H1 (cell line): ENCODE measurements at regions not wholly inside any gene's neighbourhood (a gene's known extent, or its start where the extent isn't known, plus 50 kb on each side); places are given as distances from the start of the nearest gene placed in this dataset.

Experiments used
- CTCF ChIA-PET: fragments of 300-600 bp; sonication (Branson Sonifier 250); formaldehyde crosslinking; loops from one replicate; lab custom pipeline; 2021; ENCODE audit not compliant: partially characterized antibody; lab: Charles Lee
- POLR2A ChIA-PET: fragments of 300-600 bp; sonication (Branson Sonifier 250); formaldehyde crosslinking; loops from one replicate; lab custom pipeline; 2021; ENCODE audit warnings: inconsistent platforms; ENCODE audit not compliant: partially characterized antibody; lab: Charles Lee
- DNase-seq, 2 experiments: peaks; one replicate each; pipeline versions ENCODE4 v3.0.0 to v3.0.0-alpha.2; 2010 to 2022; ENCODE audit warnings: low spot score in 2 of 2, low read depth in 1 of 2, mixed read lengths in 1 of 2
- FAIRE-seq: peaks from 2 replicates; lab custom pipeline; 2011; peaks lifted over from hg19 to GRCh38; lab: Jason Lieb, UNC
- H2AFZ ChIP-seq: 2 replicates; pipeline ENCODE4 v1.8.1; 2012; ENCODE audit warnings: low read length, inconsistent platforms
- H2AK5ac ChIP-seq: 2 replicates; pipeline ENCODE4 v1.6.1; 2013; ENCODE audit warnings: low read depth, low read length
- H2BK120ac ChIP-seq: replicated peaks from 2 replicates; pipeline ENCODE3; 2013; ENCODE audit warnings: low read depth, low read length, inconsistent platforms
- H2BK12ac ChIP-seq: 2 replicates; pipeline ENCODE4 v1.6.1; 2013; ENCODE audit warnings: low read depth, low read length
- H2BK15ac ChIP-seq: 2 replicates; pipeline ENCODE4 v1.6.1; 2013; ENCODE audit warnings: low read length
- H2BK20ac ChIP-seq: 2 replicates; pipeline ENCODE4 v1.6.1; 2013; ENCODE audit warnings: low read length
- H2BK5ac ChIP-seq: 2 replicates; pipeline ENCODE4 v1.6.1; 2013; ENCODE audit warnings: low read depth, low read length
- H3K14ac ChIP-seq: 2 replicates; pipeline ENCODE4 v1.6.1; 2013; ENCODE audit warnings: inconsistent platforms; ENCODE audit not compliant: insufficient read length
- H3K18ac ChIP-seq: 2 replicates; pipeline ENCODE4 v1.6.1; 2013; ENCODE audit warnings: low read length; ENCODE audit errors: extremely low read depth
- H3K23ac ChIP-seq: 2 replicates; pipeline ENCODE4 v1.6.1; 2013; ENCODE audit warnings: inconsistent platforms; ENCODE audit not compliant: insufficient read length
- H3K23me2 ChIP-seq: 2 replicates; pipeline ENCODE4 v1.6.1; 2013; ENCODE audit warnings: low read depth, low read length
- H3K27ac ChIP-seq: 2 replicates; pipeline ENCODE4 v1.6.1; 2011; ENCODE audit warnings: low read depth, low read length, inconsistent platforms
- H3K27me3 ChIP-seq, 4 experiments: replicated peaks in 1 of 4; 1 replicate in 1 of 4; 2 replicates in 3 of 4; pipeline versions ENCODE4 v1.6.1 to v1.8.1; 2011 to 2013; ENCODE audit warnings: low read length in 3 of 4, mild to moderate bottlenecking in 3 of 4, inconsistent platforms in 2 of 4, mixed read lengths in 2 of 4, moderate library complexity in 1 of 4; ENCODE audit not compliant: control insufficient read depth in 3 of 4, insufficient read depth in 3 of 4; ENCODE audit errors: extremely low read depth in 1 of 4
- H3K36me3 ChIP-seq, 4 experiments: 2 replicates each; pipeline versions ENCODE4 v1.6.1 to v1.8.1; 2011 to 2013; ENCODE audit warnings: mild to moderate bottlenecking in 4 of 4, low read length in 3 of 4, moderate library complexity in 2 of 4, control low read depth in 1 of 4, inconsistent platforms in 1 of 4; ENCODE audit not compliant: insufficient read depth in 4 of 4, control insufficient read depth in 2 of 4
- H3K4ac ChIP-seq: replicated peaks from 2 replicates; pipeline ENCODE3; 2013; ENCODE audit warnings: low read length, low read depth, mixed read lengths, inconsistent platforms; ENCODE audit not compliant: insufficient read length
- H3K4me1 ChIP-seq, 4 experiments: replicated peaks in 1 of 4; 1 replicate in 1 of 4; 2 replicates in 3 of 4; pipeline versions ENCODE4 v1.6.1 to v1.8.1; 2011 to 2013; ENCODE audit warnings: low read length in 3 of 4, inconsistent platforms in 2 of 4, mixed read lengths in 1 of 4; ENCODE audit not compliant: insufficient read depth in 4 of 4, control insufficient read depth in 3 of 4
- H3K4me2 ChIP-seq, 2 experiments: 2 replicates each; pipeline versions ENCODE4 v1.6.1 to v1.8.1; 2011 to 2013; ENCODE audit warnings: low read depth in 2 of 2, low read length in 2 of 2, control low read depth in 1 of 2, inconsistent platforms in 1 of 2, mild to moderate bottlenecking in 1 of 2; ENCODE audit not compliant: insufficient read depth in 1 of 2
- H3K4me3 ChIP-seq, 4 experiments: fragments of 200-600, 300-600 bp in 1 of 4; sonication (generic), shearing (Covaris generic), sonication (Bioruptor Twin) in 1 of 4; 2 replicates each; pipeline versions ENCODE4 v1.5.1 to v1.8.1; 2011 to 2016; ENCODE audit warnings: low read length in 4 of 4, low read depth in 3 of 4, control low read depth in 2 of 4, inconsistent platforms in 2 of 4, mild to moderate bottlenecking in 2 of 4, mixed read lengths in 1 of 4, moderate library complexity in 1 of 4; ENCODE audit not compliant: insufficient read depth in 2 of 4; ENCODE audit errors: extremely low read depth in 1 of 4
- H3K56ac ChIP-seq: replicated peaks from 2 replicates; pipeline ENCODE3; 2013; ENCODE audit warnings: low read depth, mild to moderate bottlenecking, mixed read lengths, low read length, inconsistent platforms; ENCODE audit not compliant: insufficient read length
- H3K79me1 ChIP-seq: 2 replicates; pipeline ENCODE4 v1.6.1; 2013; ENCODE audit warnings: low read depth, low read length, control low read depth
- H3K79me2 ChIP-seq, 2 experiments: 2 replicates each; pipeline versions ENCODE4 v1.6.1 to v1.8.1; 2012 to 2013; ENCODE audit warnings: low read length in 2 of 2, mild to moderate bottlenecking in 2 of 2, inconsistent platforms in 1 of 2; ENCODE audit not compliant: insufficient read depth in 2 of 2, control insufficient read depth in 1 of 2
- H3K9ac ChIP-seq, 4 experiments: replicated peaks in 1 of 4; 1 replicate in 1 of 4; 2 replicates in 3 of 4; pipeline versions ENCODE4 v1.6.1 to v1.8.1; 2011 to 2013; ENCODE audit warnings: low read depth in 3 of 4, low read length in 3 of 4, control low read depth in 2 of 4, mild to moderate bottlenecking in 2 of 4, moderate library complexity in 2 of 4, inconsistent platforms in 1 of 4; ENCODE audit errors: extremely low read depth in 1 of 4
- H3K9me3 ChIP-seq, 2 experiments: 2 replicates each; pipeline versions ENCODE4 v1.6.1 to v1.8.1; 2012 to 2013; ENCODE audit warnings: mild to moderate bottlenecking in 2 of 2, moderate library complexity in 2 of 2, control low read depth in 1 of 2, inconsistent platforms in 1 of 2, low read depth in 1 of 2, low read length in 1 of 2, mixed read lengths in 1 of 2; ENCODE audit not compliant: insufficient read depth in 2 of 2
- H4K20me1 ChIP-seq, 2 experiments: replicated peaks in 1 of 2; 2 replicates each; pipeline versions ENCODE3 to v1.8.1; 2011 to 2013; ENCODE audit warnings: inconsistent platforms in 2 of 2, low read length in 2 of 2, mild to moderate bottlenecking in 1 of 2; ENCODE audit not compliant: insufficient read depth in 2 of 2, control insufficient read depth in 1 of 2
- H4K5ac ChIP-seq: 2 replicates; pipeline ENCODE4 v1.6.1; 2013; ENCODE audit warnings: low read length, low read depth, mixed read lengths, inconsistent platforms; ENCODE audit not compliant: insufficient read length
- H4K8ac ChIP-seq: 2 replicates; pipeline ENCODE4 v1.8.0; 2013; ENCODE audit warnings: mild to moderate bottlenecking, moderate library complexity, low read length, inconsistent platforms; ENCODE audit not compliant: insufficient read depth; ENCODE audit errors: extremely low read depth
- H4K91ac ChIP-seq: replicated peaks from 2 replicates; pipeline ENCODE3; 2013; ENCODE audit warnings: low read length, mixed read lengths, inconsistent platforms; ENCODE audit not compliant: insufficient read length
- CHD7 ChIP-seq: fragments of 300-600 bp; sonication (generic); IDR thresholded peaks from 2 replicates; pipeline ENCODE4 v1.7.1; 2012; ENCODE audit warnings: low read length, moderate library complexity, mild to moderate bottlenecking, inconsistent platforms; ENCODE audit not compliant: insufficient replicate concordance
- SIRT6 ChIP-seq: IDR thresholded peaks from one replicate; pipeline ENCODE4 v1.7.1; 2012; ENCODE audit warnings: low read length, inconsistent platforms

GRCh38 chr18:53664575-53664974 lies 559.9 kb downstream of the MBD2 start:
- no peak overlapping the region for H3K4ac ChIP-seq
- no peak for TF ChIP-seq CHD7
- no peak for TF ChIP-seq SIRT6

More at GRCh38 chr18:53664575-53664974, 559.9 kb downstream of the MBD2 start:
- CTCF ChIA-PET, result no interaction called here
- no peak overlapping the region for H3K18ac ChIP-seq
- H4K20me1 ChIP-seq, result no peaks in the 10 kb centered on the region
- H4K91ac ChIP-seq, result no peak overlapping the region
- H3K23me2 ChIP-seq, result no peaks in the 10 kb centered on the region
- no peak overlapping the region for H3K23ac ChIP-seq
- DNase-seq (no peak), FAIRE-seq (no peak)
- H3K14ac ChIP-seq, result no peak overlapping the region
- H3K56ac ChIP-seq, result no peak overlapping the region
- H3K79me1 ChIP-seq, result no peaks in the 10 kb centered on the region
- H2AK5ac ChIP-seq, result no peak overlapping the region
- H2BK12ac ChIP-seq, result no peak overlapping the region
- H3K79me2 ChIP-seq, result no peaks in the 10 kb centered on the region
- POLR2A ChIA-PET, result no interaction called here
- no peaks in the 10 kb centered on the region for H3K4me1 ChIP-seq
- no peak overlapping the region for H3K4me2 ChIP-seq
- no peaks in the 10 kb centered on the region for H3K27me3 ChIP-seq
- peaks cover 4 to 6% of the 10 kb centered on the region in 2 experiments; a peak in 3 of 4 replicates for H3K9me3 ChIP-seq
- no peak overlapping the region for H4K8ac ChIP-seq
- H2BK5ac ChIP-seq, result no peak overlapping the region
- no peak overlapping the region for H3K27ac ChIP-seq
- no peaks in the 10 kb centered on the region for H3K36me3 ChIP-seq
- no peak overlapping the region for H2BK20ac ChIP-seq
- H2BK120ac ChIP-seq, result no peak overlapping the region
- H2BK15ac ChIP-seq, result no peak overlapping the region
- no peak overlapping the region for H4K5ac ChIP-seq
- no peak overlapping the region for H3K4me3 ChIP-seq
- no peak overlapping the region for H3K9ac ChIP-seq
- H2AFZ ChIP-seq, result no peak overlapping the region
